GM19023 (cell line): ENCODE measurements at regions not wholly inside any gene's neighbourhood (a gene's known extent, or its start where the extent isn't known, plus 50 kb on each side); places are given as distances from the start of the nearest gene placed in this dataset.

Source experiments
- ATAC-seq: cut with Tn5 transposase; IDR thresholded peaks from one replicate; pipeline ENCODE4 v1.9.1; 2021; ENCODE audit warnings: mild to moderate bottlenecking, moderate library complexity; ENCODE audit not compliant: unreplicated experiment

DNA sequence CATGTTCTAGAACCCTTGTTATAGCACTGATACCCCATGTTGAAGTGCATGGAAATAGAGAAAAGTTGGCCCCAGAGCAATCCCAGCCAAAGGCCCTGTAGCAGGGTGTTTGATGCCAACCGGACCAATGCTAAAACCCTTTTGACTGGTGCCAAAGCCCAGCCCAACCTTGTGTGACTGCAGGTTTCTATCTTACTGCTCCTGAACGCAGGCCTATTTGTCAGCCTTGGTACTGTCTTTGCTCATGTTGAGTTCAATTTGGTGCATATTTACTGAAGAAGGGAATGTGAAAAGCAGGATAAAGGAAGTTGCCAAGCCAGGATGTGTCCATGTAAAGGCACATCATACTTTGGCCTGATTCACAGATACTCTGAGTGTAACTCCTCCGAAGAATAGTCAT, 51.7 kb upstream of the NFASC start:
- no peak for ATAC-seq

DNA sequence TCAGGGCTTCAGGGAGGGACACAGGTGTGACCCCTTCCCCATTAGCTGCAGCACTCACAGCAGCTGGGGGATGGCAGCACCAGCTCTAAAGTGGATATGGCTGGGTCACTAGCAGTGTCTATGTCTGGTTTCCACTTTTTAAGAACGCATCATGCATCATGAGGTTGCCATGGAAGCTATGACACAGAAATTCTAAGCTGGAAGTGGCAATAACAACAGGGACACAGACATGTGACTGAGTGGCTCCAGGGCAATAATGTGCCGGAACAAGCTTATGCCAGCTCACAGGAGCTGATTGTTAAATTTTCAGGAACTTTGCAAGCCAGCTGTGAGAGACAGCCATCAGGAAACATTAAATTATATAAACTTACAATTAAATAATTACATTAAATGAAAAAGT, 51.2 kb upstream of the NFASC start:
- no peak for ATAC-seq
